KMS-11 (cell line): ENCODE measurements at regions not wholly inside any gene's neighbourhood (a gene's known extent, or its start where the extent isn't known, plus 50 kb on each side); places are given as distances from the start of the nearest gene placed in this dataset.

Source experiments
- H2AFZ ChIP-seq: fragments of 200-600 bp; sonication (generic); 2 replicates; pipeline ENCODE4 v1.6.1; 2016; ENCODE audit warnings: antibody characterized with exemption, mixed run types, low read depth
- H3K27ac ChIP-seq: fragments of 200-600 bp; sonication (generic); 2 replicates; pipeline ENCODE4 v1.6.1; 2016; ENCODE audit warnings: mild to moderate bottlenecking, mixed run types
- H3K27me3 ChIP-seq: fragments of 200-600 bp; sonication (generic); 2 replicates; pipeline ENCODE4 v1.6.1; 2017; ENCODE audit warnings: mild to moderate bottlenecking, low read depth, mixed run types, moderate library complexity; ENCODE audit not compliant: insufficient read depth
- H3K36me3 ChIP-seq: fragments of 200-600 bp; sonication (generic); 2 replicates; pipeline ENCODE4 v1.6.1; 2017; ENCODE audit warnings: mild to moderate bottlenecking, mixed run types; ENCODE audit not compliant: insufficient read depth
- H3K4me1 ChIP-seq: fragments of 200-600 bp; sonication (generic); 2 replicates; pipeline ENCODE4 v1.6.1; 2016; ENCODE audit warnings: mild to moderate bottlenecking, low read depth, mixed run types; ENCODE audit not compliant: poor library complexity, severe bottlenecking
- H3K4me2 ChIP-seq: fragments of 200-600 bp; sonication (generic); 2 replicates; pipeline ENCODE4 v1.7.0; 2016; ENCODE audit warnings: mild to moderate bottlenecking, mixed run types
- H3K4me3 ChIP-seq: fragments of 200-600 bp; sonication (generic); IDR thresholded peaks from 2 replicates; pipeline ENCODE4 v1.6.1; 2017; ENCODE audit warnings: low read depth, low read length, mixed read lengths; ENCODE audit not compliant: insufficient read depth
- H3K79me2 ChIP-seq: fragments of 200-600 bp; sonication (generic); 2 replicates; pipeline ENCODE4 v1.6.1; 2016; ENCODE audit warnings: low read depth, mixed run types; ENCODE audit not compliant: insufficient read depth
- H3K9ac ChIP-seq: fragments of 200-600 bp; sonication (generic); 2 replicates; pipeline ENCODE4 v1.6.1; 2016; ENCODE audit warnings: mild to moderate bottlenecking, mixed run types
- H4K20me1 ChIP-seq: fragments of 200-600 bp; sonication (generic); 2 replicates; pipeline ENCODE4 v1.6.1; 2016; ENCODE audit warnings: mild to moderate bottlenecking, mixed run types; ENCODE audit not compliant: insufficient read depth
- TF ChIP-seq, protein P1 (sequence below): fragments of 200-600 bp; sonication (generic); conservative IDR thresholded peaks from 2 replicates; pipeline ENCODE4 v1.6.1; 2017; ENCODE audit warnings: low read depth, mild to moderate bottlenecking, antibody characterized with exemption, low read length, moderate library complexity, mixed read lengths

DNA sequence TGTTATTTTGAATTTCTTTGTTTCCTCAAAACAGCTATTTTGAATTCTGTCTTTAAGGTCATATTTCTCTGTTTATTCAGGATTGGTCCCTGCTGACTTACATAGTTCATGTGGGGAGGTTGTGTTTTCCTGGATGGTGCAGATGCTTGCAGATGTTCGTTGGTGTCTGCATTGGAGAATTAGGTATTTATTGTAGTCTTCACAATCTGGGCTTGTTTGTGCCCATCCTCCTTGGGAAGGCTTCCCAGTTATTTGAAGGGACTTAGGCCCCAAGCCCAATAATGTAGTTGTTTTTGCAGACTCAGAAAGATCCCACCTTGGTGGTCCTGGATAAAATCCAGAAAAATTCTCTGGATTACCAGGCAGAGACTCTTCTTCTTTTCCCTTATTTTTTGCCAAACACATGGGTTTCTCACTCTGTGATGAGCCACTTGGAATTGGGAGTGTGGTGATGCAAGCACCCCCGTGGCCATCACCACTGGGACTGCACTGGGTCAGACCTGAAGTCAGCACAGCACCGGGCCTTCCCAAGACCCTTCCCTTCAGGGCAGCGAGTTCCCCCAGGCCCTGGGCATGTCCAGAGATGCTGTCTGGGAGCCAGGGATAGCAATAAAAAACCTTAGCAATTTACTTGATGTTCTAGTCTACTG is 81.6 kb upstream of the EZR start:
- Histone ChIP-seq H3K4me3 (no peak overlapping the region), H3K27me3 (no peaks in the 10 kb centered on the region), H3K4me1 (no peaks in the 10 kb centered on the region), H3K36me3 (no peaks in the 10 kb centered on the region), H3K9ac (no peak overlapping the region), H3K4me2 (no peak overlapping the region), H3K79me2 (no peaks in the 10 kb centered on the region), H4K20me1 (no peaks in the 10 kb centered on the region), H2AFZ (no peak overlapping the region), H3K27ac (no peak overlapping the region)
- TF ChIP-seq, protein P1, sequence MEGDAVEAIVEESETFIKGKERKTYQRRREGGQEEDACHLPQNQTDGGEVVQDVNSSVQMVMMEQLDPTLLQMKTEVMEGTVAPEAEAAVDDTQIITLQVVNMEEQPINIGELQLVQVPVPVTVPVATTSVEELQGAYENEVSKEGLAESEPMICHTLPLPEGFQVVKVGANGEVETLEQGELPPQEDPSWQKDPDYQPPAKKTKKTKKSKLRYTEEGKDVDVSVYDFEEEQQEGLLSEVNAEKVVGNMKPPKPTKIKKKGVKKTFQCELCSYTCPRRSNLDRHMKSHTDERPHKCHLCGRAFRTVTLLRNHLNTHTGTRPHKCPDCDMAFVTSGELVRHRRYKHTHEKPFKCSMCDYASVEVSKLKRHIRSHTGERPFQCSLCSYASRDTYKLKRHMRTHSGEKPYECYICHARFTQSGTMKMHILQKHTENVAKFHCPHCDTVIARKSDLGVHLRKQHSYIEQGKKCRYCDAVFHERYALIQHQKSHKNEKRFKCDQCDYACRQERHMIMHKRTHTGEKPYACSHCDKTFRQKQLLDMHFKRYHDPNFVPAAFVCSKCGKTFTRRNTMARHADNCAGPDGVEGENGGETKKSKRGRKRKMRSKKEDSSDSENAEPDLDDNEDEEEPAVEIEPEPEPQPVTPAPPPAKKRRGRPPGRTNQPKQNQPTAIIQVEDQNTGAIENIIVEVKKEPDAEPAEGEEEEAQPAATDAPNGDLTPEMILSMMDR, result no peak

DNA sequence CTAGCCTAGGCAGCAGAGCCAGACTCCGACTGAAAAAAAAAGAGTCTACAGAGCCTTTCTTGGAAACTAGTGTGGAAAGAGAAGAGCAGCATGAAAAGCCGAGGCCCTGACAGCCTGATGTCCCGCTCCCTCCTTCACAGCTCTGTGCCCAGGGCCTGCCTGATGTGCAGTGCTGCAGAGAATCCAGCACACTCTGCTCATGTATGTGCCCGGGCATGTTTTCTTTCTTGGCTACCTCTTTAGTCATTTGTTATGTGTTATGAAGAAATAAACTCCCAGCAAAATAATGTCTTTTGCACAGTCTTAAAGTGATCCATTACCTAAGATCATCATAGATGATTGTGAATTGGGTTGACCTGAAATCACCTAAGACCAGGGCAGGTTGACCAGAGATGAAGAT is 78.1 kb upstream of the EZR start:
- no peak overlapping the region for H3K4me3 ChIP-seq
- no peak overlapping the region for H3K27ac ChIP-seq
- H4K20me1 ChIP-seq, result no peaks in the 10 kb centered on the region
- H2AFZ ChIP-seq, result no peak overlapping the region
- TF ChIP-seq, protein P1, result no peak
- no peaks in the 10 kb centered on the region for H3K4me1 ChIP-seq
- no peak overlapping the region for H3K9ac ChIP-seq
- H3K79me2 ChIP-seq, result no peaks in the 10 kb centered on the region
- no peaks in the 10 kb centered on the region for H3K27me3 ChIP-seq
- H3K36me3 ChIP-seq, result no peaks in the 10 kb centered on the region
- no peak overlapping the region for H3K4me2 ChIP-seq

DNA sequence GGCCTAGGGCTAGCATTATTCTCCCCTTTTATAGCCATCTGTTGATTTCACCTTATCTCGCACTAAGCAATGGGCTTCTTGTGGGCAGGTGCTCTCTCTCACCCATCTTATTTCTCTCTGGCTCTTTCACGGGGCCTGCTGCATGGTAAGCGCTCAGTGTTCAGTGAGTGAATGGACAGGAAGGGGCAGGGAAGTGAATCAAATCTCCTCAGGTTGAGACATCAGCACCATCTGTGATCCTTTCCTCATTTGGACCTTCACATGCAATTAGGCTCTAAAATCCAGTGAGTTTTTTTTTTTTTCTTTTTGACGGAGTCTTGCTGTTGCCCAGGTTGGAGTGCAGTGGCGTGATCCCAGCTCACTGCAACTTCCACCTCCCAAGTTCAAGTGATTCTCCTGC is 76.5 kb upstream of the EZR start:
- Histone ChIP-seq H3K27ac (no peak overlapping the region), H3K9ac (no peak overlapping the region), H3K27me3 (no peaks in the 10 kb centered on the region), H3K4me1 (no peaks in the 10 kb centered on the region), H3K4me2 (no peak overlapping the region), H3K4me3 (no peak overlapping the region), H3K79me2 (no peaks in the 10 kb centered on the region), H4K20me1 (no peaks in the 10 kb centered on the region), H3K36me3 (no peaks in the 10 kb centered on the region), H2AFZ (no peak overlapping the region)
- TF ChIP-seq, protein P1, result no peak

DNA sequence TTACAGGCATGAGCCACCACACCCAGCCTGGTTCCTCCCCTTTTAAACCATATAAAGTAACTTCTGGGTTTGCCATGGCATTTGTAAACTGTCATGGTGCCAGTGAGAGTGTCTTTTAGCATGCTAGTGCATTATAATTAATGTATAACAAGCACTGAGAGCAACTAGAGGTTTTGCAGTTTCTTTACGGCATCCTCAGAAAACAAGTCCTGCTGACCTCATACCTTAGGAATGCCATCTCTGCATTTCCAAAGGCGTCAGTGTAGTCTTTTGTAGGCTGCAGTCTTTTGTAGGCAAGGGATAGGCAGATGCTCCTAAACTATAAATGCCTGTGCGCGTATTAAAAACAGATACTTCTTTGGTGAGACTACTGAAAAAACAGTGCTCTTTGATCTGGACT is 75.0 kb upstream of the EZR start:
- H4K20me1 ChIP-seq, result no peaks in the 10 kb centered on the region
- TF ChIP-seq, protein P1, result no peak
- H3K4me2 ChIP-seq, result no peak overlapping the region
- no peaks in the 10 kb centered on the region for H3K79me2 ChIP-seq
- no peak overlapping the region for H3K27ac ChIP-seq
- no peak overlapping the region for H2AFZ ChIP-seq
- H3K9ac ChIP-seq, result no peak overlapping the region
- no peaks in the 10 kb centered on the region for H3K36me3 ChIP-seq
- H3K4me1 ChIP-seq, result no peaks in the 10 kb centered on the region
- no peak overlapping the region for H3K4me3 ChIP-seq
- no peaks in the 10 kb centered on the region for H3K27me3 ChIP-seq
